BLaER1 (cell line): ENCODE measurements at regions not wholly inside any gene's neighbourhood (a gene's known extent, or its start where the extent isn't known, plus 50 kb on each side); places are given as distances from the start of the nearest gene placed in this dataset.

ENCODE experiments used
- H3K27ac ChIP-seq: shearing (Covaris generic); formaldehyde crosslinking; 2 replicates; pipeline ENCODE4 v1.8.1; 2022
- H3K27me3 ChIP-seq: shearing (Covaris generic); formaldehyde crosslinking; 2 replicates; pipeline ENCODE4 v1.8.1; 2022
- H3K36me3 ChIP-seq: shearing (Covaris generic); formaldehyde crosslinking; 2 replicates; pipeline ENCODE4 v1.8.1; 2022
- H3K4me1 ChIP-seq: shearing (Covaris generic); formaldehyde crosslinking; 2 replicates; pipeline ENCODE4 v1.8.1; 2022
- H3K4me2 ChIP-seq: shearing (Covaris generic); formaldehyde crosslinking; 2 replicates; pipeline ENCODE4 v1.8.1; 2022
- H3K4me3 ChIP-seq: shearing (Covaris generic); formaldehyde crosslinking; 2 replicates; pipeline ENCODE4 v1.8.1; 2022
- H3K9ac ChIP-seq: shearing (Covaris generic); formaldehyde crosslinking; 2 replicates; pipeline ENCODE4 v1.8.1; 2022
- H3K9me3 ChIP-seq: shearing (Covaris generic); formaldehyde crosslinking; 2 replicates; pipeline ENCODE4 v1.8.1; 2022
- H4K20me1 ChIP-seq: shearing (Covaris generic); formaldehyde crosslinking; 2 replicates; pipeline ENCODE4 v1.8.1; 2022
- Cebpa-rat ChIP-seq: shearing (Covaris generic); IDR thresholded peaks from 2 replicates; pipeline ENCODE4 v1.8.1; 2022

DNA sequence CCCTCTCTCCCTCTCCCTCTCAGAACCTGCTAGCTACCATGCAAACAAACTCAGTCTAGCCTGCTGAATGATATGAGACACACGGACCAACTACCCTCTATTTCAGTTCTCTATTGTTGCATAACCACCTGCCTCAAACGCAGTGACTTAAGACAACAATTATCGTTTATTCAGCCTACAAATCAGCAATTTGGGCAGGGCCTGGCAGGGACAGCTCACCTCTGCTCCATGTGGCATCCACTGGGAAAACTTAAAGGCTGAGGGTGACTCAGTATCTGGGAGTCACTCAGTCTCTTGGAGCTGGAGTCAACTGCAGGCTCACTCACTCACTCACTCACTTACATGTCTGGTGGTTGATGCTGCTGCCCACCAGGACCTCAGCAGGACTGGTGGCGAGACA lies 121.3 kb downstream of the SEC16B start:
- H3K9me3 ChIP-seq: no peaks in the 10 kb centered on the region
- no peaks in the 10 kb centered on the region for H3K27me3 ChIP-seq
- H3K4me1 ChIP-seq: no peaks in the 10 kb centered on the region
- H3K36me3 ChIP-seq: no peaks in the 10 kb centered on the region
- no peak overlapping the region for H3K4me2 ChIP-seq
- no peak overlapping the region for H3K9ac ChIP-seq
- H3K27ac ChIP-seq: no peak overlapping the region
- H4K20me1 ChIP-seq: no peaks in the 10 kb centered on the region
- TF ChIP-seq Cebpa-rat: no peak
- H3K4me3 ChIP-seq: no peak overlapping the region

DNA sequence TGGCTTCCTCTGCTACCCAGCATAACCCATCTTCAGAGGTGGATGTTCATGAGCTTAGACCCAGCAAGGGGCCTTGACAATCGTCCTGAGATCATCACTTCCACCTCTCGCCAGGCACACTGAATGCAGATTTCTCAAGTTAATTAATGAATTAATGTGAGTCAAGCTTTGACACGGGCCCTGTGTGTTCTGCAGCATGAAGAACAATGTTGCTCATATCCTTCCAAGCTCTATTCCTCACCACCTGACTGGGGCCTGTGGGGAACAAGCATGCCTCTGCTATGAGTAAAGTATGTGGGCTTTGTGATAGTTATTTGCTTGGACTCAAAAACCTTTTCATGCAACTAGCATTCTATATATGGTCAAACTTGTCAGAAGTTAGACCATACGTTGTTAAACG lies 122.0 kb downstream of the SEC16B start:
- TF ChIP-seq Cebpa-rat: no peak
- Histone ChIP-seq H3K4me2 (no peak overlapping the region), H3K4me3 (no peak overlapping the region), H3K4me1 (no peaks in the 10 kb centered on the region), H3K9me3 (no peaks in the 10 kb centered on the region), H3K9ac (no peak overlapping the region), H3K27ac (no peak overlapping the region), H3K36me3 (no peaks in the 10 kb centered on the region), H3K27me3 (no peaks in the 10 kb centered on the region), H4K20me1 (no peaks in the 10 kb centered on the region)

DNA sequence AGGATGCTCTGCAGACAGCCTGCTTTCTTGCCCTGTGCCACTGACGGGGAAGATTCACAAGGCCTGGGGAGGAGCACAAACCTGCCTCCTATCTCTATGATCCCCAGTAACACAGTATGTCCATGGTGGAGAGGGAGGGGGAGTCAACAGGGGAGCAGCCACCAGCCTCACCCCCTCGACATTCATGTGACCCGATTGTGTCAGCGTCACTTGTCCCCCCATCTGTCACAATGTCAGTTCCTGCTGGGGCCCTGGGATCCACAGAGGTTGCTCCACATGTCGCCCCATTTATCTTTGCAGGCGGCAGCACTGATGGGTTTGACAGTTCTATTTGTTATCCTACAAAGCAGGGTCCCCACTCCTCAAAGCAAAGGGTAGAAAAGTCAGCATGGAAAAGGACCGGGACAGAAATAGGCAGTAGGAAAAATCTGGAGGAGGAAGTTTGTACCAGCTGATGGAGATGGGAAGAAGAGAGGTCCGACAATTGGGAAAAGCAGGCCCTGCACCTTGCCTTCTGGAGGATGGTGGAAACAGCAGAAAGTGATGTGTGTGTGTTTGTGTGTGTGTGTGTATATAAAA lies 130.9 kb downstream of the SEC16B start:
- Histone ChIP-seq H4K20me1 (no peaks in the 10 kb centered on the region), H3K4me1 (no peaks in the 10 kb centered on the region), H3K36me3 (no peaks in the 10 kb centered on the region), H3K9ac (no peak overlapping the region), H3K9me3 (no peaks in the 10 kb centered on the region), H3K4me3 (no peak overlapping the region), H3K4me2 (no peak overlapping the region), H3K27me3 (no peaks in the 10 kb centered on the region), H3K27ac (no peak overlapping the region)
- no peak for TF ChIP-seq Cebpa-rat

DNA sequence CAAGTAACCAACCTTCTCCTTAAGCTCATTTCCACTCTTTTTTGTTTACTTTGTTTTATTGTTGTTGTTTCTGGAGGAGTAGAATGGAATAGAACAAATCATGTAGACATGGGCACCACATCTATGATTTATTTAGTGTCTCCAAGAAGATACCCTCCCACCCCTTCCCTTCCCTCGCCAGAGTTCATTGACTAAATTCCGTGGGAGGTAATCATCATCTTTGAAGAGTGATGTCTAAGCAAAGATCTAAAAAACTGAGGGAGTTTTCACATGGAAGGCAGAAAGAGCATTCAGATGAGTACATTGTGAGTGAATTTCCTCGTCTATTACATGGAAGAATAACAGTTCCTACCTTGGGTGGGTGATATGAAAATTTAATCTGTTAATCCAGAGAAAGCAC lies 136.2 kb downstream of the SEC16B start:
- no peaks in the 10 kb centered on the region for H4K20me1 ChIP-seq
- no peak overlapping the region for H3K9ac ChIP-seq
- H3K4me1 ChIP-seq: no peaks in the 10 kb centered on the region
- no peak for TF ChIP-seq Cebpa-rat
- no peak overlapping the region for H3K4me2 ChIP-seq
- no peaks in the 10 kb centered on the region for H3K36me3 ChIP-seq
- peaks cover 6% of the 10 kb centered on the region; the same call in 1 of the 2 replicates for H3K9me3 ChIP-seq
- H3K27me3 ChIP-seq: no peaks in the 10 kb centered on the region
- H3K4me3 ChIP-seq: no peak overlapping the region
- no peak overlapping the region for H3K27ac ChIP-seq

DNA sequence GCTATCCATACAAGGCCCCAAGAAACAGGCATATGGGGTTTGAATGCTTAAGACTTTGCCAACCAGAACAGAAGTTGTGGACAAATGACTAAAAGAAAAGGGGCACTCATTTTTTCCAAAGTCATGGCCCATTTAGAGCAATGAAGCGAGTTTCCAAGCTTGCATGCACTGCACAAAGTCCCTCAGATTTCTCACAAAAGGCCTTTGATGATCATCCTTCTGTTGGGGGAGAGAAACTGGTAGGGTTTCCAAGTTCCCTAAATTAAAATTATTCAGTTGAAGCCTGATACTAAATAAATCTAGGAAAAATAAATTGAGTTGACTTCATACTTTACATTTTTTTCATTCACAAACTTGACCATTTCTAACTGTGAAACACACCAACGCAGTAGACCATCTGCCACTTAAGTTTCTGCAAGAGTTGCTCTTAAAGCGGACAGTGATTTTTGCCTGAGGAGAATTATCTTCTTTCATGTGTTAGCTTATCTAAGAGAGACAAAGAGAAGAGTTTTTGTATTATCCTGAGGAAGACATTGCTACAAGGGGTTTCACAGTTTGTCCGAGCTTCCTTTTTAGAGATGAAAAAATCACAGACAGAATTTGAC lies 139.2 kb downstream of the SEC16B start:
- no peaks in the 10 kb centered on the region for H3K36me3 ChIP-seq
- H4K20me1 ChIP-seq: no peaks in the 10 kb centered on the region
- H3K4me1 ChIP-seq: no peaks in the 10 kb centered on the region; the same call in 1 of the 2 replicates
- H3K4me3 ChIP-seq: no peak overlapping the region
- no peak overlapping the region for H3K9ac ChIP-seq
- no peak for TF ChIP-seq Cebpa-rat
- no peak overlapping the region for H3K4me2 ChIP-seq
- no peak overlapping the region for H3K27ac ChIP-seq
- H3K27me3 ChIP-seq: no peaks in the 10 kb centered on the region
- H3K9me3 ChIP-seq: peaks cover 6% of the 10 kb centered on the region; the same call in 1 of the 2 replicates

DNA sequence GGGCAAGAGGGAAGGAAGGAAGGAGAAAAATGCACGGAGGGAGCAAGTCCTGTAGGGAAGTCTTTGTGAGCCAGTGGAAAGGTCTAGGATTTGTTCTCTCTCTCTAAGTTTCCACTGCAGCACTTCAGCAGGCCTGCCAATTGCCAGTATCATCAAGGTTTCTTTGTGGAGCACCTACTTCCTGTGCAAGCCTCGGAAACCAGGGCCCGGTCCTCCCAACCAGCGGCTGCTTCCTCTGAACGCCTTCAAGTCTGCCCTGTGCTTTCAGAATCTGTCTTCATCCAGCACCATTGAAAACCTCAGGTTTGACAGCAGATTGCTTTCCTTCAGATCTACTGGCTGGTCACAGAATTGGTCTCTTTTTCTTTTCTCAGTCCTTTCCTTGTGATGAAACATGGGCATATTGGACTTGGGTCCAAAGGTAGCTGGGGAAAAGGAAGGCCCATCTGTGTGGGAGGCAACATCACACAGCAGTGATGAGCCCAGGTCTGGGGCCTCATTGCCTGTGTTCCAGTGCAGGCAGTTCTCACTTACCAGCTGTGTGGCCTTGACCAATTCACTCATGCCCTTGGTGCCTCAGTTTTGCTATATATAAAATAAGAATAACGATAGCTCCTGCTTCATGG lies 144.5 kb downstream of the SEC16B start:
- Histone ChIP-seq H3K27ac (no peak overlapping the region), H3K9ac (no peak overlapping the region), H3K9me3 (no peaks in the 10 kb centered on the region), H3K27me3 (no peaks in the 10 kb centered on the region), H3K36me3 (no peaks in the 10 kb centered on the region), H3K4me1 (no peaks in the 10 kb centered on the region; the same call in 1 of the 2 replicates), H4K20me1 (no peaks in the 10 kb centered on the region), H3K4me2 (no peak overlapping the region; the same call in 1 of the 2 replicates), H3K4me3 (no peak overlapping the region)
- no peak for TF ChIP-seq Cebpa-rat

DNA sequence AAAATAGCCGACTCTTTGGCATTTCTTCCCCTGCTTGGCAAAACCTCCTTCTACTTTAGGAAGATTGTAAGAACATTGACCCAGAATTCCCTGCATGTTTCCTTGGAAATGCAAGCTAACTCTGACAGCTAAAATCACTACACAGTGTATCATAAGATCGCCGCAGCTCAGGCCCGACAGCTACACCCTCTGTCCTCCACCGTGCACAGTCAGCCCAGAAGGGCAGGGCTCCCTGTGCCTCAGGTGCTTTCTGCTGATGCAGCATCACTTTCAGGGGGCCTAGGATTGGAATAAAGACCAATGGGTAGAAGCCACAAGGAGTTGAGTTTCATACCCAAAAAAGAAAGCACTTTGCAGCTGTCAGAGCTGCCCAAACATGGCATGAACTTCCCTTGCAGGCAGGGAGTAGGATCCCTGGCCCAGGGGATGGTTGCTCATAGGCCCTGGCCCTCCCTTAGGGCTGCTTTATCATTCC lies 145.3 kb downstream of the SEC16B start:
- Histone ChIP-seq H3K4me2 (no peak overlapping the region), H3K36me3 (no peaks in the 10 kb centered on the region), H3K4me1 (no peaks in the 10 kb centered on the region; the same call in 1 of the 2 replicates), H3K9me3 (no peaks in the 10 kb centered on the region), H3K4me3 (no peak overlapping the region), H3K9ac (no peak overlapping the region), H3K27ac (no peak overlapping the region), H3K27me3 (no peaks in the 10 kb centered on the region), H4K20me1 (no peaks in the 10 kb centered on the region)
- TF ChIP-seq Cebpa-rat: no peak

DNA sequence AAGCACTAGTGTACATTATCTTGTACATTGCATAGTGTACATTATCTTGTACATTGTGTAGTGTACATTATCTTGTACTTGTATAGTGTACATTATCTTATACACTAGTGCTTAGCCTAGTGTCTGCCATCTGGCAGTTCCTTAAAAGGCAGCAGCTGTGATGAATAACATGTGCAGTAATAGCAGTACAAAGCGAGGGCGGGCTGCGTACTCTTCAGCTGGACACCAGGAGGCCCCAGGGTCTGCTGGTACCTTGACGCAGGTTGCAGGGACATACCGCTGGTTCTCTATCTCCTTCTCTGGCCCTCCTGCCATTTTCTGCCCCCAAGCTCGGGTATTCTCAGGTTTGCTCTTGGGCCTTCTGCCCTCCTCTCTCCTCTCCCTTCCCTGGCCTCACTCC lies 149.6 kb downstream of the SEC16B start:
- Histone ChIP-seq H3K9me3 (no peaks in the 10 kb centered on the region), H3K4me1 (no peaks in the 10 kb centered on the region), H4K20me1 (no peaks in the 10 kb centered on the region), H3K9ac (no peak overlapping the region), H3K27ac (no peak overlapping the region), H3K27me3 (no peaks in the 10 kb centered on the region), H3K36me3 (no peaks in the 10 kb centered on the region), H3K4me3 (no peak overlapping the region), H3K4me2 (no peak overlapping the region)
- no peak for TF ChIP-seq Cebpa-rat

DNA sequence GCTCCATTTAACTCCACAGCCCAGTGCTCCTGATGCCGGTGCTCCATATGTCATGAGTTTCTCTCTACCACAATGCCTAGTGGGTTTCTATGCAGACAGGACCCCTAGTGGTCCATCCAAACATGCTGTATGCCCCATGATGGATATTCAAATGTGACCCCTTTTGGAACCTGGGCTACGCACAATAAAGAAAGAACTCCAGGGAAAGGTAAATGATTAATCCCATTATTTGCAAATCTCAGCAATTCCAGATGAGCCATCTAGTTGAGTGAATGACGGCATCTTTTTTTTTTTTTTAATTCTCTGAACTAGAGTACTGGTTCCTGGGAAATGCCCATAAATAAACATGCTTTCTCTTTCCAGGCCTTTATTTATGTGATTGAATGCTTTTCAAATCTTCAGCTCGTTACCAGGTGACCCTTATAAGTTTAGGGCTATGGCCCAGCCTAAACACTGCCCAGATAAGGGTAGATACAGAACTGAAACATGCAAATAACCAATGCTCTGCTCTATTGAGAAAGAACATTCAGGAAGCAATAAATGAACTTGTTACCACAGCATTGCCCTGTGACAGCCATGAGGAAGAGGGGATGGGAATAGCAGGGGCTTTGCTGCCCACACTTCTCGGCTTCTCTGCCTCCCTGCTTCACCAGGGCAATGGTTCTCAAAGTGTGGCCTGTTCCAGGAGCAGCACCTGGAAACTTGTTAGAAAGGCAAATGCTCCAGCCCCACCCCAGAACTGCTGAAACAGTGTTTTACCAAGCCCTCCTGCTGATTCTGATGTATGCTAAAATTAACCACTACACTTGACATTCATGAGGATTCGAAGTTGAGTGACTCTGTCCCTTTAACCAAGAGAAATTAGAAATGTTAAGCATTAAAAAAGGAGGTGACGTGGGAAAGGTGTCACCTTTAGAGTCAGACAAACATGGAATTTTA lies 151.7 kb downstream of the SEC16B start:
- H3K4me1 ChIP-seq: no peaks in the 10 kb centered on the region
- no peaks in the 10 kb centered on the region for H3K9me3 ChIP-seq
- H3K36me3 ChIP-seq: no peaks in the 10 kb centered on the region
- no peak overlapping the region for H3K27ac ChIP-seq
- H3K27me3 ChIP-seq: no peaks in the 10 kb centered on the region
- no peak overlapping the region for H3K4me3 ChIP-seq
- no peaks in the 10 kb centered on the region for H4K20me1 ChIP-seq
- no peak for TF ChIP-seq Cebpa-rat
- no peak overlapping the region for H3K9ac ChIP-seq
- no peak overlapping the region for H3K4me2 ChIP-seq
